Skeletal muscle cell (primary cell): ENCODE measurements at regions not wholly inside any gene's neighbourhood (a gene's known extent, or its start where the extent isn't known, plus 50 kb on each side); places are given as distances from the start of the nearest gene placed in this dataset.
A peak's percentile ranks its signal among the peaks of the same experiment; 100 is the strongest.

ENCODE experiments used
- DNase-seq: peaks from one replicate; pipeline ENCODE4 v3.0.0-alpha.2; 2010; ENCODE audit warnings: low read depth
- H3K4me3 ChIP-seq: 2 replicates; pipeline ENCODE4 v1.5.1; 2011; ENCODE audit warnings: low read depth, mild to moderate bottlenecking, control low read depth, low read length, moderate library complexity

GRCh38 chr9:78582821-78583220, 285.9 kb downstream of the PSAT1 start:
- no peak for DNase-seq
- H3K4me3 ChIP-seq = no peak overlapping the region

GRCh38 chr9:78584589-78584988, 287.7 kb downstream of the PSAT1 start:
- DNase-seq = no peak
- H3K4me3 ChIP-seq = no peak overlapping the region

GRCh38 chr9:78585909-78586308, 289.0 kb downstream of the PSAT1 start:
- DNase-seq = no peak
- no peak overlapping the region for H3K4me3 ChIP-seq

DNA sequence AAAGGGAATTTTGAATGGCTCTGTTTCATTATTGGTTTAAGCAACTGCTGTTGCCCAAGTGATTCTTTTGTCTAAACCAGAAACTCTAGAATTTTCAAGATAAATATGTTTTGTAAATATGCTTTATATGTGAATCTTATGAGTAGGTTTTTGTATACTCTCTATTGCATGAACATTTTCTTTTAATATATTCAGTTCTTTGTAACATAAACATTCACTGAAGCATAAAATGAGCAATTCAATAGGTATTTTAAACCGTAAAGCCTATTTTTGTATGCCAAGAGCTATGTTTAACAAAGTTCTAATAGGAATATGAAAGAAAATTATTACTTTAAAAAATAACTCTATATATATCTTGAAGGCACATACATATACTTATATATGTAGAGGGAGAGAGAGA, 293.1 kb downstream of the PSAT1 start:
- no peak for DNase-seq

DNA sequence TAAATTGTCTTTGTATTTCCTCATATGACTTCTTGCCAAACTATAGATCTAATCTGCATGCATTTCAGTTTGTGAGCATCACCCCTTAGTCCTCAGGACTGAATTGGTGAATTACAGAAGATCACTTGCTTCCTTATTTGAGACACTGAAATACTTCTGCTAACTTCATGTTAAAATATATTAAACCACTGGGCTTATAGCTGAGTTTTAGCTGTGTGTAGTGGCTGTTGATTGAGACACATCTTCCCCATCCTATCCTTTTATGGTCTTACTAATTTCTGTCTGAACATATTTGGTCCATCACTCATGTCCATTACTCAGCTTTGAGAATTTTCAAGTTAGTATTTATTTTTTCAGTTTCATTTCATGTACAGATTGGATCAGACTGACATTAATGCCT, 295.9 kb downstream of the PSAT1 start:
- DNase-seq = peak; percentile 75
- H3K4me3 ChIP-seq = no peak overlapping the region

More for the DNA sequence above, 293.1 kb downstream of the PSAT1 start:
- H3K4me3 ChIP-seq = no peak overlapping the region

- H3K4me3 ChIP-seq = no peak overlapping the region
- DNase-seq = no peak
Measured at GRCh38 chr9:78595200-78595945, 298.4 kb downstream of the PSAT1 start.

DNA sequence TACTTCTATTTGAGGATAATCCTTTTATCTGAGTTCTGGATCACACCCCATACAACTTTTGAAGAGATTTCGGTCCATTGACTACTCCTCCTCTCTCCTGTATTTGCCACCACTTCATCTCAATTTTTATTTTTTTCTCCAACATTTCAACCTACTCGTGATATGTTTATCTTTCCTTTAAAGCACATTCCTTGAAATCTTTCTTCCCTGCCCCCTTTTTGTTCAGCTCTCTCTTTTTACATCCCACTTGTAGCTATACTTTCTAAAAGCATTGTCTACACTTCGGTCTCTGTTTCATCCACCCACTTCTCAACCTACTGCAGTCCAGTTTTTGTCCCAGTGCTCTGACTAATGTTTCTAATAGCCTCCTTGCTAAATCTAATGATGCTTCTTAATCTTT, 299.4 kb downstream of the PSAT1 start:
- no peak overlapping the region for H3K4me3 ChIP-seq
- no peak for DNase-seq

DNA sequence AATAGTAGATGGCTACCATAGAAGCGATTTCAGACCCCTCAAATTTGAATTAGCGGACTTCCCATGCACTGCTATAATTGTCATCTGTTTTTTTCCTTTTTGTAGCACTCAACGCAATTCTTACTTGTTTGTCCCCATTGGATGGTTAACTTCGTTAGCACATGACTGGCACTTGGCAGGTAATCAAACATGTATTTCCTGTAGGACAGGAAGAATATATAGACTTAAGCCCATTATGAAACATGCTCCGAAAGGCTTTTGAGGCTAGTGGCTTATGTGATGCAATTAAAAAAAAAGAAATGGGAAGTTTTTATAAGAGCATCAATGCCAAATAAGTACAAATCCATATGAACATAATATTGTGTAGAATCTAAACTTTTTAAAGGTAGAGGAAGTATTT, 301.2 kb downstream of the PSAT1 start:
- no peak overlapping the region for H3K4me3 ChIP-seq
- no peak for DNase-seq

DNA sequence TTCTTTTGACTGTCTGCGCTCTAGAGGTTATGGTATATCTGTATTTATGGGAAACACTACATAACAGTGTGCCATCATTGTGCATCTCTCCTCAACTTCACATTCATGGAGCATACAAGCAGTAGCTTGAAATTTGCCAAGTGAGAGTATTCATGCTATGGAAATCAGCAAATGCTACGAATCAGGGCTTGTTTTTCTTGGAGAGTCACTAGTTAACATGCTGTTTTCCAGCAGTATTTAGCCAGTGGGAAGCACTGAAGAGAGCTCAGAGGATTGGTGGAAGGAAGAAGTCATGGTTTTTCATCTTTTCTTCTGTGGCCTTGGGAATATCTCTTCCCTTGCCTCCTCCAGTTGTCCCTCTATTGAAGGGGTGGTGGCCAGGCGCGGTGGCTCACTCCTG, 303.0 kb downstream of the PSAT1 start:
- H3K4me3 ChIP-seq = no peak overlapping the region
- no peak for DNase-seq

- no peak overlapping the region for H3K4me3 ChIP-seq
- DNase-seq = no peak
Measured at GRCh38 chr9:78601957-78602565, 305.1 kb downstream of the PSAT1 start.

GRCh38 chr9:78605041-78606000, 308.4 kb downstream of the PSAT1 start:
- DNase-seq = no peak
- no peak overlapping the region for H3K4me3 ChIP-seq

- no peak overlapping the region for H3K4me3 ChIP-seq
- DNase-seq = no peak
Measured at GRCh38 chr9:78606001-78606379, 309.1 kb downstream of the PSAT1 start.

GRCh38 chr9:78607853-78608252, 310.9 kb downstream of the PSAT1 start:
- H3K4me3 ChIP-seq = no peak overlapping the region
- DNase-seq = no peak

GRCh38 chr9:78609450-78609849, 312.5 kb downstream of the PSAT1 start:
- no peak overlapping the region for H3K4me3 ChIP-seq
- DNase-seq = no peak

DNA sequence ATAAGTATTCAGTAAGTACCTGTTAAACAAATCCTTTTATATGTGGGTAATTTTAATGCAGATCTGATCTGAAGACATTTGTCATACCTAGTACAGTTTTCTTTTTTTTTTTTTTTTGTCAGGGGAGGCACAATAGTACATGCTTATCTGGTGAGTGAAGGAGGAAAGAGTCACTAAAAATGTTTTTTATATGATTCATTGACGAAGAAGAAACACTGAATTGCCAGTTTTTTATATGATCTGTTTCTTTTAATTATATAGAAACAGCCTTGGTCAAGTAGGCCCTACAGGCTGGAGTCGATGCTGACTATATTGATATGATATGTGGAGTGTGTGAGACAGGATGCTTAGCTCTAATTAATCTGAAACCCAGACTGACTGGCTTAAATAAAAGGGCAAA, 315.2 kb downstream of the PSAT1 start:
- DNase-seq = no peak
- no peak overlapping the region for H3K4me3 ChIP-seq

- H3K4me3 ChIP-seq = no peak overlapping the region
- no peak for DNase-seq
Measured at GRCh38 chr9:78613006-78613405, 316.1 kb downstream of the PSAT1 start.

GRCh38 chr9:78614892-78615291, 318.0 kb downstream of the PSAT1 start:
- DNase-seq = peak; percentile 45
- H3K4me3 ChIP-seq = no peak overlapping the region

DNA sequence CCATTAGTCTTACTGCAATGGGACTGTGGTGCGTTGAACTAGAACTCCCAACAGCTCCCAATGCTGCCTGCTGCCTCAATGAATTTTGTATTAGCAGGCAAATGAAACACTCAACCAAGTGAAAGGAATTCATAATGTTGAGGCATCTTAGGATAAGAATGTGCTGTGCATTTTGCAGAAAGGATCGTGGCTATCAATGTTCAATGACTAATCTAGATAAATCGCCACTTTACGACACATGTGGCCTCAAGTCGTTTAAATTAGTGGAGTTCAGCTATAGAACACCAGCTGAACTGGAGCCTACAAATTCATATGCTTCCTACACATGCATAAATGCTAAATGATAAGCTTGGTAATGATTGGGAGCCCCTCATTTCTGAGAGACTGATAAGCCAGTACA, 318.4 kb downstream of the PSAT1 start:
- H3K4me3 ChIP-seq = no peak overlapping the region
- DNase-seq = no peak

- no peak overlapping the region for H3K4me3 ChIP-seq
- no peak for DNase-seq
Measured at GRCh38 chr9:78618735-78619134, 321.8 kb downstream of the PSAT1 start.

GRCh38 chr9:78620303-78620702, 323.4 kb downstream of the PSAT1 start:
- DNase-seq = no peak
- H3K4me3 ChIP-seq = no peak overlapping the region
